ENCODE measurements at regions not wholly inside any gene's neighbourhood (a gene's known extent, or its start where the extent isn't known, plus 50 kb on each side); places are given as distances from the start of the nearest gene placed in this dataset.

DNA sequence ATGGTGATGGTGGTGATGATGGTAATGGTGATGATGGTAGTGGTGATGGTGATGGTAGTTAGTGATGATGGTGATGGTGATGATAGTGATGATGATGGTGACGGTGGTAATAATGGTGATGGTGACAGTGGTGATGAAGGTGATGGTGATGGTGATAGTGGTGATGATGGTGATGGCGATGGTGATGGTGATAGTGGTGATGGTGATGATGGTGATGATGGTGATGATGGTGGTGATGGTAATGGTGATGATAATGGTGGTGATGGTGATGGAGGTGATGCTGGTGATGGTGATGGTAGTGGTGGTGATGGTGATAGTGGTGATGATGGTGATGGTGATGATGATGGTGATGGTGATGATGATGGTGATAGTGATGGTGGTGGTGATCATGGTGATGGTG, 148.7 kb upstream of the TNRC6C start:
- no peak for DNase-seq

DNA sequence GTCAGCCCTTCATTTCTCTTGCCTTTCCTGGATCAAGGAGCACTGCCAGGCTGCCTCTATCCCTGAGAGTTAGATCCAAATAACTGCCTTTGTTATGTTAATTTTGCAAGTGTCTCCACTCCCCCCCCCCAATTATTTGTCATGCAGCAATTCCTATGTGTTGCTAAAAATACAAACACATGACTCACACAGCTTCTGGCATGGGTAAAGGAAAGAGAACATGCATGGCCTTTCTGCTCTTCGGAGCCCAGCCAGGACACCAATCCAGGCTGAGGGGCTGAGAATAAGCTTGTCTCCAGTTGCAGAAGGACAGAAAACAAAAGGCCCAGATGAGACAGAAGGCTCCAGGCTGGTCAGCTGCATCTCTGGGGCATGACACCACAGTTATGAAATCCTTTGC, 148.0 kb upstream of the TNRC6C start:
- DNase-seq = no peak

DNA sequence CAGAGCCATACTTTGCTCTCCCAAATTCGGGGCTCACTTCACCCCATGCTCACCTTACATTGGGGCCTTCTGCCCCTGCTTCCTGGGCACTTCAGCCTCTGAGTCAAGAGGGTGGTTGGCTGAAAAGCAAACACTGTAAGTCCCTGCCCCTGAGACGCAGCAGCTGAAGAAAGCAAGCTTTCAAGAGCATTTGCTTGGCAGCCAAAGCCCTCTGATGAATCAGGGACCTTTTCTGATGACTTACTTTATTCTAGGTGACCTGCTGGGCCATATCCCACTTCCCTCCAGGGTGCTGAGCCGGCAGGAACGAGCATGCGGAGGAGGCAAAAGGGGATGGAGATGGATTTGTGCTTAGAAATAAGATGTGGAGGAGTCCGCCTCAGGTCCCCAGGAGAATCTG, 147.0 kb upstream of the TNRC6C start:
- no peak for DNase-seq

DNA sequence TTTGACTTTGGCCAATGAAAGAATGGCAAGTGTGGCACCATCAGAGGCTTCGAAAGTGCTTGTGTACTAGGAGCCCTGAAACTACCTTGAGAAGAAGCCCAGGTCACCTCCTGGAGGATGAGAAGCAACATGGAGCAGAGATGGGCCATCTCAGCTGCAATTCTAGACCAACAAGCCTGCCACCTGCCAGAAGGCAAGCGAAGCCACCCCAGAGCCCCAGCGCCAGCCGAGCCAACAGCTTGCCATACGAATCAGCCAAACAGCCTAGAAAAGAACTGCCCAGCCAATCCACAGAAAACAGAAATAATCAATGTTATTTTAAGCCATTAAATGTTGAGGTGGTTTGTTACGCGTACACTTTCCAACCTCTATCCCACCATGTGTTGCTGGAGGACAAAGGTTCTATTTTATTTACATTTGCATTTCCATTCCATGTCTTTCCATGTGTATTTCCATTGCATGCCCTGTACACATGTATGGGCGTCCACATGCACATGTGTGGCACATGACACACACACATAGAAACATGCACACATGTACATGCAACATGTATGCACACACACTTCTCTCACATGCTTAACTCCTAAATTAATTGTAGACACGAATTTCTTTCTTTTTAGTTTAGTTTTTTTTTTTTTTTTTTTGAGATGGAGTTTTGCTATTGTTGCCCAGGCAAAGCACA, 144.3 kb upstream of the TNRC6C start:
- DNase-seq = no peak

DNA sequence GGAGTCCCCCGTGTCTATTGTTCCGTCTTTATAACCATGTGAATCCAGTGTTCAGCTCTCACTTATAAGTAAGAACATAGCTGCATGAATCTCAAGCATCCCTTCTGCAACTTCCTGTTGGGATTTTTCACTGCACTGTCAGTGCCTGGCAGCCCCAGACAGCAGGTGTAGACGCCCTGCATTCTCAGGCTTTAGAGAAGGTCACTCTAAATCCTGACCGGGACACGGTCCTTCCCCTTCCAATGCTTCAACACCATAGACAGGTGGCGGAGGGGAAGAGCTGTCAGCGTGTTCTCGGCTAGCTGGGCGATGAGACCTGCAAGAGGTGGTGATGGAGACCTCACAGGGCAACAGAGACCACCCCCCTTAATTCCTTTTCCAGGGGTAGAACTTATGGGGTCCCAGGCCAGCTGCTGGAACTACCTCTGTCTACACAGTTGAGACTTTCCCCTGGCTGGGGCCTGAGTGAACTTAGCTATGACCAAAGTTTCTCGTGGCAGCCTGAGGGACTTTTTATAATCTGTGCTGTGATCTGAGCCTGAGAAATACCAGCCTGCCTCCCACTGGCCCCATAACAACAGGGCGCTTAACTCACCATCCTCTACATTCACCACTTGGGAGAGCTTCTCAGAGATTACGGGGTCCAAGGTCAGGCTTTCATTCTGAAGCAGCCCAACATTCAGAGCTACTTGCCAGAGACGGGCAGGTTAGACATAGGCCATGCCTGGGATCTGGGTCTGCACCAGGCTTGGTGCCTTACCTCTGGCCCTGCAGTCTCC, 143.2 kb upstream of the TNRC6C start:
- DNase-seq = no peak

DNA sequence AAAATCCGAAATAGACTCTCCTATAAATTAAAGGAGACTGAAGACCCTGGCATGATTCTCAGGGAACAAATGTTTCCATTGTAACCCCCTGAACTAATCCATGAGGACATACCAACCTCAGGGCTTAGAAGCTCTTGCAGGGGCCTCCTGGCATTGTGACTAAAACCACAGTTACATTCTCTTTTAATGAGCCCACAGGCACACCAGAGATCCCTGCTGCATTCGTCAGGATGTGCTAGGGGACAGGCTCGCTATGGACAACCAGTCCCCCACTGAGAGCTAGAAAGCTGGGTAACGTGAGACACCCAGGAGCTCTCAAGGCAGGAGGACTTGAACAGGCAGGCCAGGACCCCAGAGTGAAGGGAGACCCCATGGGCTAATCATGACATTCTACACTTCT, 140.6 kb upstream of the TNRC6C start:
- DNase-seq = no peak

DNA sequence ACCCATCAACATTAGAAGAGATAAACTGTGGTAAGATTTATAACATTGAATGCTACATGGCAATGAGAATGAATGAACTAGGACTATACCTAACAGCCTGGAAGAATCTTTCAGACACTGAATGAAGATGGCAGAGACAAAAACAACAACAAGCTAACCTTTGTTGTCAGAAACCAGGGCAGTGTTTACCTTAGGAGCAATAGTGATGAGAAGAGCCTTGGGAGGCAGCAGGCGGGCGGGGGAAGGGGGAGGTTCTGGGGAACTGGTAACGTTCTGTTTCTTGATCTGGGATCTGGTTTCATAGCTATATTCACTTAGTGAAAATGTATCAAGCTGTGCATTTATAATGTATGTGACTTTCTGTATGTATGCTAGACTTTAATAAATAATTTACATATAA, 139.0 kb upstream of the TNRC6C start:
- DNase-seq = no peak

DNA sequence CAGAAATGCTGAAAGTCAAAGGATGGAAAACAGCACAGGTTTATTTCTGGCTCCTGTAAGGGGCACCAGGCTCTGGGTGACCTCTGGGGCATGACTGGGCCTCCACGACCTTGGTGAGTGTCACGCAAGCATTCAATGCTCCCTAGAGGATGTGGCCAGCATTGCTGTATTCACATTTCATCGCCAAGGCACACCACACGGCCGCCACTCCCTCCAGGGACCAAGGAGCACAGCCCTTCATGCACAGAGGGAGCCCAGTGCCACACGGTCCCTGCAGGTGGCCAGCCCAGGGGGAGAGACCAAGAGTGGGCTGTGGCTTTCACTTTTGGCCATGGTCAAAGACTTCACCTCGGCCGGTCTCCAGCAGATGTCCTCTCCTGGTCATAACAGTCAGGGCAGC, 137.4 kb upstream of the TNRC6C start:
- no peak for DNase-seq

DNA sequence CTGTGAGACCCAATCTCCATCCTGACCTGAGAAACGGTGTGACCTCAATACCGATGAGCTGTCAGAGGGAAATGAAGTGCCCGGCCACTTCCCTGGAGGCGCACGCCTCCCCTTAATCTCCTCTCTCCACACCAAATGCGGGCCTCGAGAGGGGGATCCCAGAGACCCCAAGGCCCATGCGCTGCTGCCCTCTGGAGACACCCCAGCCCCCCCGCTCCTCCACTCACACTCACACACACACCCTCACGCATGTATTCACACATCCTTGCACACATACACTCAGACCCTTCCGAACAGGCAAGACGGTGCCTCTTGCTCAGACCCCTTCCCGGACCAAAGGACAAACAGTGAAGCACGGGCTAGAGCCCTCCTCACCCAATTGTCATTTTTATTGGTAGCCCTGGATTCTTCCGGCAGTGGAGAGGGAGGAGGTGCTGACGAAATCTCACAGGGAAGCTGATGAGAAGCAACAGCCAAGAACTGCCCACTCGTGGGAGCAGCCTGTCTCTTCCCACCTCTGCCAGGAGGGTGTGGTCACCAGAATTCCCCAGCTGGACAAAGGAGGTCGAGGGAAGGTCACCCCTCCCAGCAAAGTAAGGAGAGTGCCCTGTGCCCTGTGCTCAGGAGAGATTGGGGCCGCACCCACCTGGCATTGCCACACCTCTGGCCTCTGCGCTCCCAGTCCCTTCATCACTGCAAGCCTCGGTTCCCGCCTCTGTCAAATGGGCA, 136.0 kb upstream of the TNRC6C start:
- DNase-seq = no peak

DNA sequence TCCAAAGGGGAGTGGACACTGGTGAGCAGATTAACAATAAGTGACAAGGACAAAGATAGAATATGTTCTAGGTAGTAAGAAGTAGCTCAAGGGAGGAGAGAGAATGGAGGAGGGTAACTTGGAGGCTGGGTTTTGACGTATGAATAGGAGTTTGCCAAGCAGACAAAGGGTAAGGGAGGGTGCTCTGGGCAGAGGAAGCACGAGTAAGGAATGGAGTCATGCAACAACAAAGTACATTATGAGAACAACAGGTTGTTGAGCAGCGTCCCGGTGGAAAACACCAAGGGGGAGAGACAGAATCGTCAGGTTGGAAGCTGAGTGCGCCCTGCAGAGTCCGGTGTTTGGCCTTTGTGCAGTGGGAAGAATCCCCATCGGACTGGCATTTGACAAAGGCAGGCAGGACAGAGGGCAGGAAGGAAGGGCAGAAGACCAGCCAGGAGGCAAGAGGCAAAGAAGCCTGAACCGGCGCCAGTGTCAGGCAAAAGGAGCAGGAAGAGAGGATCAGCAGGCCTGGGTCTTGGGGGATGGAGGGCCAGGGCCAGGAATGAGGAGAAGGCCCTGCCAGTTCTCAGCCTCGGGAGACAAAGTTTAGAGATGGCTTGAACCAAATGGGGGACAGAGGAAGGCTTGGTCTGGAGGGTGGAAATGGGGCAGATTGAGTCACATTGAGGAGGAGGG, 134.3 kb upstream of the TNRC6C start:
- DNase-seq = no peak

DNA sequence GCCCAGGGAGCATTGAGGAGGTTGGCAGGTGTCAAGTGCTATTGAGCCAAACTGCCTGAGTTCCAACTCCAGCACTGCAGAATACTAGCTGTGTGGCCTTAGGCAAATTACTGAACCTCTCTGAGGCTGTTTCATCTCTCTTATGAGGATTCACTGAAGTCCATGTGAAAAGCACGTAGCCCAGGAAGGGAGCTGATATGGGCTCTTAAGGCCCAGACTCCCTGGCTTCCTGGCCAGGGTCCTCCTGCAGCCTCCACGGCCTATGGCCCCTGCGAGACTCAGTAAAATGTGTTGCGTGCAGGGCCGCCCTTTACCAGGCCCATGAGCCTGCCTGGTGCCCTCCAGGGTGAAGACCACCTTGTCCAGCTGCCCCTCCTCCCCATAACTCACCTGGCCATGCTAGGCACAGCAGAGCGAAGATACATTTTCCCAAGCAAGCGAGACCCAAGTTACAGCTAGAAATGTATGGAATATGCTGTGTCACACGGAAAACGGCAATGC, 133.7 kb upstream of the TNRC6C start:
- no peak for DNase-seq

DNA sequence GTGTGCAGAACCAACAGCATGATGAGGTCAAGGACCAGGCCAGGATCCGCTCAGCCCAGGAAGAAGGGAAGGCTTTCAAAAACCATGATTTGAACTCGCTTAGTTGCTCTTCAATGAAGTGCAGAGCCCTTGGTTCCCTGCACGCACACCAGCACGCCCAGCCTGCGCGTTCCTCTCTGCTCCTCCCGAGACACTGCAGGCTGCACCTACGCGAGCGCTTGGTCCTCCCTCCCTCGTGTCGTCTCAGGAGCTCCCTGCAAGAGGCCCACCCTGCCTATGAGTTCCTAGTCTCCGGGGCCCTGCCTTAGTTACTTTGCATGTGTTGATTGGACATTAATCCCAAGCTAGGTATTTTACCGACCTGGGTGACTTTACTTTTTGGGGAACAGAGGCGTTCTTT, 132.9 kb upstream of the TNRC6C start:
- DNase-seq = no peak

DNA sequence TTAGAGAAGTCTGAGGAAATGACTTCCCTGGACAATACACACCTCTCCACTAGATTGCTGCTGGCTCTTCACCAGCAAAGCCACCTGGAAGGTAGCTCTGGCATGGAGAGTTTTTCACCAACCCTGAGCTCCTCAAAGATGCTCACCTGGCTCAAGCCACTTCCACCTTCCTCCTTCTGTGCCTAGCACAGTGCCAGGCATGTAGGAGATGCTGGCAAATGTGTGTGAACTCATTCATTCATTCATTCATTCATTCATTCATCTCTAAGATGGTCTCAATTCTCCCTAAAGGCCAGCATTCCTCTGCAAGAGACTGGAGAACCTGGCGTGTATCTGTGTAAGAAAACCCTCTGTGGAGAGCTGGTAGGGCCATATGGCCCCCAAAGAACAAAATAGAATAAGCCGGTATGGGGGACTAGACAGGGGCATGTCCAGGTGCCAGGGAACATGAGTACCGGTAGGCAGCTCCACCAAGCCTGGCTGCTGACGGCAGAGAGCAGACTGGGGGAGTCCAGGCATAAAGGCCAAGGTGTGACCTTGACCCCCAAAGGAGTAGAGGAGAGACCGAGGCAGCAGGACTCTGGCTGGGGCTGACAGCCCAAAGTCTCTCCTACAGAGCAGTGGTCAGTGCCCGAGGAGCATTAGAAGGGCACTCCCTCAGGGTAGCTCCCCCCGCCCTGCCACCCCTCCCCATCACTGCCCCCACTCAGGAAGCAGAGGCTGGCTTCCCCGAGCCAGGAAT, 132.2 kb upstream of the TNRC6C start:
- DNase-seq = no peak

DNA sequence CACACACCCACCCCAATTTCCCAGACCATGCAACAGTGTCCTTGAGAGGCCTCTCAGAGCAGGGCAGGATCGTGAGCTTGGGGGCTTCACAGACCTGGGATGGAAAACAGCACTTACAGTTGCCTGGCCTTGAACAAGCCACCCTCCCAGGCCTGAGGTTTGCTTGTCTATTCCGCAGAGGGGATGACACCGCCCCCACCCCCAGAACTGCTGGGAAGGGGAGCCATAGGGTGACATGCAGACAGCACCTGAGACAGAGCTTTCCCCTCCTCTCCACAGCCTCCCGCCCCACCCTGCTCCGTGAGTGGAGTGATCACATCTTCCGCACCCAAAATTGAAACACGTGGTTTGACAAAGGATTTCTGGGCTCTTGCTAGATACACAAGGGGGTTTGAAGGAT, 131.5 kb upstream of the TNRC6C start:
- DNase-seq = no peak

DNA sequence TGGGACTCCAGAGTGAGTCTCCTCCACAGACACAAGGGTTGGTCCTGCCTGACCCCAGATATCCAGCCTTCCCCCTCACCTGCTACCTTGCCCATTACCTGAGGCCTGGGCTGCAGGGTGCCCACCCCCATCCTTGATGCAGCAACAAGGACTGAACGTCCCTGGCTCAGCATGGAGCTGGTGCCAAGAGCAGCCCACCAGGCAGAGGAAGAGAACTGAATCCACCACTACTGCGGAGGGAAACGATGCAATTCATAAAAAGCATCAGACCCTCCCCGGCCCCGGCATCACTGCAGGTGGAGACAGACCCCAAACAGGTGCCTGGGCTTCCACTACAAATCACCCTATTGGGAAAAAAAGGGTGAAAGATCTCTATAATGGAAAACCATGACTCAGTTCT, 131.0 kb upstream of the TNRC6C start:
- DNase-seq = no peak

DNA sequence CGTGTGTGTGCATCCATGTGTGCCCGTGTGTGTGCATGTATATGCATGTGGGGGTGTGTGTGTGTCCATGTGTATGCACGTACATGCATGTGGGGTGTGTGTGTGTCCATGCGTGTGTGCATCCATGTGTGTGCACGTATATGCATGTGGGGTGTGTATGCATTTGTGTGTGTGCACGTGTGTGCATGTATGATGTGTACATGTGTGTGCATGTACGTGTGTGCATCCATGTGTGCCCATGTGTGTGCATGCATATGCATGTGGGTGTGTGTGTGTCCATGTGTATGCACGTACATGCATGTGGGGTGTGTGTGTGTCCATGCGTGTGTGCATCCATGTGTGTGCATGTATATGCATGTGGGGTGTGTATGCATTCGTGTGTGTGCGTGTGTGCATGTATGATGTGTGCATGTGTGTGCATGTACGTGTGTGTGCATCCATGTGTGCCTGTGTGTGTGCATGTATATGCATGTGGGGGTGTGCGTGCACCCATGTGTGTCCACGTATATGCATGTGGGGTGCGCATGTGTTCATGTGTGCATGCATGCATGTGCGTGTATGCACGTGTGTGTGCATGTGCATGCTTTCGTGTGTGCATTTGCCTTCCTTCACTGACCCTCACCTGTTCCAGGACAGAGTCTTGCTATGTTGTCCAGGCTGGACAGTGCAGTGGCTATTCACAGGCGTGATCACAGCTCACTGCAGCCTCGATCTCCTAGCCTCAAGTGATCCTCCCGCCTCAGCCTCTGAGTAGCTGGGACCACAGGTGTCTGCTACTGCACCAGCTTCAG, 129.6 kb upstream of the TNRC6C start:
- DNase-seq = no peak

DNA sequence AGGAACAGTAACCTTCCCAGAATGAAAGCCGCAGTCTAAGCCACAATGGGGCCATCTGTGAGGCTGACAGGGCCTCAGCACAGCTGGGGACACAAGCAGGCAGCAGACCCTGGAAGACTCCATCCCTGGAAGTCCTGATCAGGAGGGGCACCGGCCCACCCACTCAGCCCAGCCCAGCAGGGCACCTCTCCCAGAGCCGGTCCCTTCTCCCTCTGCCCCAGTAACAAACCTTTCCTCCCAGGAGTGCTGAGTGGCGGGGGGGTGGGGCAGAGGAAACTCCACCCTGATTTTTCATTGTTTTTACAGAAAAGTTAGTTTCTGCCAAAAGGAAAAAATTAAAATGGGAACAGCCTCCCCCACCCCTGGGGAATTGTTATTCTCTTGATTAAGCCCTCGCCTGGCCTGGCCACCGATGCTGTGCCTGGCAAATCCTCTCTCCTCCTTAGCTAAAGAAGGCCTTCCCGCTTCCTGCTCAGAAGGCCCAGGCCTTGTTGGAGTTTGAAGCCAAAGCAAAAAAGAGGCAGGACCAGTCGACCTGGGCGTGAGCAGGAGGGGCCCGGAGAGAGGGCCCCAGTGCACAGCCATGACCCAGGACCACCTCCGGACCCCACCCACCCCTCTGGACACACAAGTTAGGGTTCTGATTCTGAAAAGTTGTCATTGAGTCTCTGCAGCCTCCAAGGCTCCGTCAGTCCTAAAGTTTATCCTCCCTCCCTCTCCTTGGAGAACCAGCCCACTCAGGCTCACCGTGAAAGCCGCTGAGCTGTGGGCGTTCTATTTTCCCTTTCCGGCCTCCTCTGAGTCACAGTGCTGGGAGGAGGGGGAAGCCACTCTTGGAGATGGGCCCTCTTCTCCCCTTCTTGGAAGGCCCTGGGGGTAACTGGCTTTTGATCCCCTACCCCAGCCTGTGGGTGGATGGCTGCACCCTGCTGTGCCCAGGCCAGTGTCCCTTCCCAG, 128.4 kb upstream of the TNRC6C start:
- DNase-seq = no peak

DNA sequence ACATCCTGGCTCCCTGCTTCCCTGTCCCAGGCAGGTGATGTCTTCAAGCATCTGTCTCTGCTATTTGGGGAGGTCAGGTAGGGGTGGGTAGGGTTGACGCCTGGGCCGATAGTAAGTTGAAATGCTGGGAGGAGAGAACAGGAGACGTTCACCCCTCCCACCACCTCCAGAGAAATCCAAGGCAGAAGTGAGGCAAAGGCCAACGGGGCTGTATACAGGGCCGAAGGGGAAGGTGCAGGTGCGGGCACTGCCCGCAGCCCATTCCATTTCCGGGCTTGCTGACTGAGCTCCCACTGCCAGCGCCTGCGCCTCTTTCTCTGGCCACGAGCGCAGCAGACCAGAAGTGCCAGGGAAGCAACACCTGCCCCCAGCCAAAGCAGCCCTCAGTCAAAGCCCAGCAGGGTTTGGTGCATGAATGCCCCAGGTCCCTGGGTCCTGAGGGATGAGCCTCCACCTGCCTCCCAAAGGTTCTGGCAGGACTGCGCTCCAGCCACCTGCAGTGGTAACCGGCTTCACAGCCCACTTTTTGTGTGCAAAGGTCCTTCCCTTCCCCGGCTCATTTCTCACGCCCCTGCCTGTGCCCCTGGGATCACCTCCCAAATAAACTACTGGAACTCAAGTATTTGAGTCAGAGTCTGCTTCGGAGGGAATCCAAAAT, 127.6 kb upstream of the TNRC6C start:
- DNase-seq = no peak

DNA sequence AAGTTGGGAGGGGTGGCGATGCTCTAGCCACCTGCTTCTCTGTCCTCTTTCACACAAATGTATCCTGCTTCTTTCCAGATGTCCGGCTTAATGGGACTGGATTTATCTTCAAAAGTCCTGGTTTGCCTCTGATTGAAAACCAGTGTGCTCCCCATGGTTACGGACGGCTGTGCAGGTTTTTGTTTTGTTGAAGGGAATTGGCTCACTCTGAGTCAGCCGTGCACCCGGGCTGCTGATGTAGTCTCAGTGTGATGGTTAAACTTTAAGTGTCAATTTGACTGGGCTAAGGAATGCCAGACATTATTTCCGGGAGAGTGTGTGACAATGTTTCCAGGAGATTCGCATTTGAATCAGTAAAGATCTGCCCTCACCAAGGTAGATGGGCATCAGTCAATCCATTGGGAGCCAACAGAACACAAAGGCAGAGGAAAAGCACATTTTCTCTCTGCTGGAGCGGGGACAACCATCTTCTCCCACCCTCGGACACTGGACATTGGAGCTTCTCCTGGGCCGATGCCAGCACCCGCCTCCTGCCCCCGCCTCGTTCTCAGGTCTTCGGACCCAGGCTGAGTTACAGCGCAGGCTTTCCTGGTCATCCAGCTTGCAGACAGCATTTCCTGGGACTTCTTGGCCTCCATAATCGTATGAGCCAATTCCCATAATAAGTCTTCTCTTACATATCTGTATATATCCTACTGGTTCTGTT, 126.9 kb upstream of the TNRC6C start:
- no peak for DNase-seq
